ENCODE measurements at regions not wholly inside any gene's neighbourhood (a gene's known extent, or its start where the extent isn't known, plus 50 kb on each side); places are given as distances from the start of the nearest gene placed in this dataset.

DNA sequence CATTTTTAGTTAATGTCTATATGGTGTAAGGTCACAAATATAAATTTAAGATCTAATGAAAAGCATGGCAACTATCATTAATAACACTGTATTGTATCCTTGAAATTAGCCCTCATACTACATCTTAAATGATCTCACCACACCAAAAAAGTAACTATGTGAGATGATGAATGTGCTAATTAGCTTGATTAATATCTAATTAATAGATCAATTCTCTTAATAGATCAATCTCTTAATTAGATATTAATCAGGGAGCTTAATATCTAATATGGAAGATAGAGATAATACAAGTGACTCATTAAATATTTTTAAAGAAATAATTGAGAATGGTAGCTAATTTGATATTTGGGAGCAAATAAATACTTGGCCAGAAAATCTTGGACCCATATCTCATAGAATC, 178.5 kb upstream of the FAT3 start:
- no peak overlapping the region for H3K4me2 ChIP-seq (replicated peaks; ENCODE audit: extremely low read depth, low read length, poor library complexity, severe bottlenecking)
- H3K27ac ChIP-seq (ENCODE audit: low read depth in 1 of 2, low read length in 2 of 2), result no peak overlapping the region
- H3K27ac Mint-ChIP-seq, result no peak overlapping the region
- no peak overlapping the region for H3K9ac ChIP-seq (ENCODE audit: insufficient read depth, low read length, poor library complexity, severe bottlenecking)
- DNase-seq, result no peak
- no peaks in the 10 kb centered on the region for H3K4me1 ChIP-seq (ENCODE audit: control insufficient read depth in 1 of 2, insufficient read depth in 2 of 2, low read length in 2 of 2)
- H3K4me1 Mint-ChIP-seq, result no peaks in the 10 kb centered on the region
- H3K79me2 ChIP-seq (ENCODE audit: insufficient read depth, low read length), result no peaks in the 10 kb centered on the region
- no peak overlapping the region for H3K4me3 ChIP-seq (replicated peaks in 1 of 3; ENCODE audit: low read depth in 2 of 3, low read length in 3 of 3)
- intact Hi-C loops (cut with micrococcal nuclease), result no loop called here
- H3K27me3 ChIP-seq (ENCODE audit: control insufficient read depth in 2 of 2, insufficient read depth in 2 of 2, low read length in 2 of 2), result no peaks in the 10 kb centered on the region
- no peaks in the 10 kb centered on the region for H3K36me3 ChIP-seq (replicated peaks in 1 of 2; ENCODE audit: control insufficient read depth in 1 of 2, insufficient read depth in 2 of 2, low read length in 2 of 2)
- H4K20me1 ChIP-seq (ENCODE audit: insufficient read depth, low read length), result no peaks in the 10 kb centered on the region
- H3K27me3 Mint-ChIP-seq (ENCODE audit: low read depth in 3 of 3), result peaks cover 0 to 1% (median 0%) of the 10 kb centered on the region in 3 donors
- H3K9me3 ChIP-seq (replicated peaks in 1 of 2; ENCODE audit: control insufficient read depth in 1 of 2, insufficient read depth in 1 of 2, low read length in 2 of 2), result no peaks in the 10 kb centered on the region
- TF ChIP-seq, protein P1, sequence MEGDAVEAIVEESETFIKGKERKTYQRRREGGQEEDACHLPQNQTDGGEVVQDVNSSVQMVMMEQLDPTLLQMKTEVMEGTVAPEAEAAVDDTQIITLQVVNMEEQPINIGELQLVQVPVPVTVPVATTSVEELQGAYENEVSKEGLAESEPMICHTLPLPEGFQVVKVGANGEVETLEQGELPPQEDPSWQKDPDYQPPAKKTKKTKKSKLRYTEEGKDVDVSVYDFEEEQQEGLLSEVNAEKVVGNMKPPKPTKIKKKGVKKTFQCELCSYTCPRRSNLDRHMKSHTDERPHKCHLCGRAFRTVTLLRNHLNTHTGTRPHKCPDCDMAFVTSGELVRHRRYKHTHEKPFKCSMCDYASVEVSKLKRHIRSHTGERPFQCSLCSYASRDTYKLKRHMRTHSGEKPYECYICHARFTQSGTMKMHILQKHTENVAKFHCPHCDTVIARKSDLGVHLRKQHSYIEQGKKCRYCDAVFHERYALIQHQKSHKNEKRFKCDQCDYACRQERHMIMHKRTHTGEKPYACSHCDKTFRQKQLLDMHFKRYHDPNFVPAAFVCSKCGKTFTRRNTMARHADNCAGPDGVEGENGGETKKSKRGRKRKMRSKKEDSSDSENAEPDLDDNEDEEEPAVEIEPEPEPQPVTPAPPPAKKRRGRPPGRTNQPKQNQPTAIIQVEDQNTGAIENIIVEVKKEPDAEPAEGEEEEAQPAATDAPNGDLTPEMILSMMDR (IDR thresholded peaks at IDR 0.05), result no peak
- no peaks in the 10 kb centered on the region for H3K36me3 Mint-ChIP-seq
- H3K4me3 Mint-ChIP-seq, result no peak overlapping the region
- H2AFZ ChIP-seq (ENCODE audit: insufficient read depth, low read depth, low read length, poor library complexity, severe bottlenecking), result no peak overlapping the region
- peaks cover under 1 to 6% (median 3%) of the 10 kb centered on the region in 7 donors for H3K9me3 Mint-ChIP-seq

GRCh38 chr11:92045301-92045700, 179.3 kb upstream of the FAT3 start:
- Mint-ChIP-seq H3K27ac (no peak overlapping the region), H3K9me3 (peaks cover 1 to 6% (median 3%) of the 10 kb centered on the region in 7 donors), H3K27me3 (ENCODE audit: low read depth in 3 of 3) (peaks cover 0 to 1% (median 0%) of the 10 kb centered on the region in 3 donors), H3K36me3 (no peaks in the 10 kb centered on the region), H3K4me3 (no peak overlapping the region), H3K4me1 (no peaks in the 10 kb centered on the region)
- H3K79me2 ChIP-seq (ENCODE audit: insufficient read depth, low read length), result no peaks in the 10 kb centered on the region
- H3K27me3 ChIP-seq (ENCODE audit: control insufficient read depth in 2 of 2, insufficient read depth in 2 of 2, low read length in 2 of 2), result no peaks in the 10 kb centered on the region
- no peaks in the 10 kb centered on the region for H3K36me3 ChIP-seq (replicated peaks in 1 of 2; ENCODE audit: control insufficient read depth in 1 of 2, insufficient read depth in 2 of 2, low read length in 2 of 2)
- intact Hi-C loops (cut with micrococcal nuclease), result no loop called here
- DNase-seq, result no peak
- H3K9ac ChIP-seq (ENCODE audit: insufficient read depth, low read length, poor library complexity, severe bottlenecking), result no peak overlapping the region
- H4K20me1 ChIP-seq (ENCODE audit: insufficient read depth, low read length), result no peaks in the 10 kb centered on the region
- TF ChIP-seq, protein P1 (IDR thresholded peaks at IDR 0.05), result no peak
- no peak overlapping the region for H2AFZ ChIP-seq (ENCODE audit: insufficient read depth, low read depth, low read length, poor library complexity, severe bottlenecking)
- H3K4me1 ChIP-seq (ENCODE audit: control insufficient read depth in 1 of 2, insufficient read depth in 2 of 2, low read length in 2 of 2), result no peaks in the 10 kb centered on the region
- no peak overlapping the region for H3K4me3 ChIP-seq (replicated peaks in 1 of 3; ENCODE audit: low read depth in 2 of 3, low read length in 3 of 3)
- H3K27ac ChIP-seq (ENCODE audit: low read depth in 1 of 2, low read length in 2 of 2), result no peak overlapping the region
- no peak overlapping the region for H3K4me2 ChIP-seq (replicated peaks; ENCODE audit: extremely low read depth, low read length, poor library complexity, severe bottlenecking)
- H3K9me3 ChIP-seq (replicated peaks in 1 of 2; ENCODE audit: control insufficient read depth in 1 of 2, insufficient read depth in 1 of 2, low read length in 2 of 2), result no peaks in the 10 kb centered on the region

Data from CD14-positive monocyte (primary cell).